ENCODE measurements at regions not wholly inside any gene's neighbourhood (a gene's known extent, or its start where the extent isn't known, plus 50 kb on each side); places are given as distances from the start of the nearest gene placed in this dataset.

GRCh38 chr14:54241517-54241916 is 155.3 kb upstream of the CDKN3 start:
- Histone ChIP-seq H3K4me1 (ENCODE audit: control insufficient read depth in 1 of 2, insufficient read depth in 2 of 2, low read length in 2 of 2) (no peaks in the 10 kb centered on the region), H3K4me2 (replicated peaks; ENCODE audit: extremely low read depth, low read length, poor library complexity, severe bottlenecking) (no peak overlapping the region), H2AFZ (ENCODE audit: insufficient read depth, low read depth, low read length, poor library complexity, severe bottlenecking) (no peak overlapping the region), H3K27me3 (ENCODE audit: control insufficient read depth in 2 of 2, insufficient read depth in 2 of 2, low read length in 2 of 2) (no peaks in the 10 kb centered on the region), H3K9me3 (replicated peaks in 1 of 2; ENCODE audit: control insufficient read depth in 1 of 2, insufficient read depth in 1 of 2, low read length in 2 of 2) (no peaks in the 10 kb centered on the region), H3K4me3 (replicated peaks in 1 of 3; ENCODE audit: low read depth in 2 of 3, low read length in 3 of 3) (no peak overlapping the region), H3K9ac (ENCODE audit: insufficient read depth, low read length, poor library complexity, severe bottlenecking) (no peak overlapping the region), H3K79me2 (ENCODE audit: insufficient read depth, low read length) (no peaks in the 10 kb centered on the region), H3K36me3 (replicated peaks in 1 of 2; ENCODE audit: control insufficient read depth in 1 of 2, insufficient read depth in 2 of 2, low read length in 2 of 2) (no peaks in the 10 kb centered on the region), H4K20me1 (ENCODE audit: insufficient read depth, low read length) (no peaks in the 10 kb centered on the region), H3K27ac (ENCODE audit: low read depth in 1 of 2, low read length in 2 of 2) (no peak overlapping the region)
- no peak for TF ChIP-seq CTCF (IDR thresholded peaks at IDR 0.05)
- H3K27ac Mint-ChIP-seq: no peak overlapping the region
- H3K27me3 Mint-ChIP-seq (ENCODE audit: low read depth in 3 of 3): peaks cover 0 to 2% (median 1%) of the 10 kb centered on the region in 3 donors
- no peak for DNase-seq
- no peaks in the 10 kb centered on the region for H3K36me3 Mint-ChIP-seq
- intact Hi-C loops (cut with micrococcal nuclease): no loop called here
- no peak overlapping the region for H3K4me3 Mint-ChIP-seq
- peaks cover 0 to 3% (median 2%) of the 10 kb centered on the region in 7 donors for H3K9me3 Mint-ChIP-seq
- 70% methylated on average over 3 of the region's 3 CpGs for WGBS (ENCODE audit: insufficient coverage)
- no peaks in the 10 kb centered on the region for H3K4me1 Mint-ChIP-seq

GRCh38 chr14:54251356-54251755 is 145.5 kb upstream of the CDKN3 start:
- Mint-ChIP-seq H3K27me3 (ENCODE audit: low read depth in 3 of 3) (peaks cover 3 to 8% (median 4%) of the 10 kb centered on the region in 3 donors), H3K36me3 (no peaks in the 10 kb centered on the region), H3K27ac (no peak overlapping the region), H3K4me3 (no peak overlapping the region), H3K9me3 (peaks cover 0 to 11% (median 1%) of the 10 kb centered on the region in 7 donors), H3K4me1 (no peaks in the 10 kb centered on the region)
- no peaks in the 10 kb centered on the region for H4K20me1 ChIP-seq (ENCODE audit: insufficient read depth, low read length)
- no peak overlapping the region for H2AFZ ChIP-seq (ENCODE audit: insufficient read depth, low read depth, low read length, poor library complexity, severe bottlenecking)
- no peaks in the 10 kb centered on the region for H3K27me3 ChIP-seq (ENCODE audit: control insufficient read depth in 2 of 2, insufficient read depth in 2 of 2, low read length in 2 of 2)
- H3K9me3 ChIP-seq (replicated peaks in 1 of 2; ENCODE audit: control insufficient read depth in 1 of 2, insufficient read depth in 1 of 2, low read length in 2 of 2): no peaks in the 10 kb centered on the region
- 85% methylated on average over 3 of the region's 4 CpGs for WGBS (ENCODE audit: insufficient coverage)
- no peak for DNase-seq
- H3K9ac ChIP-seq (ENCODE audit: insufficient read depth, low read length, poor library complexity, severe bottlenecking): no peak overlapping the region
- no peaks in the 10 kb centered on the region for H3K36me3 ChIP-seq (replicated peaks in 1 of 2; ENCODE audit: control insufficient read depth in 1 of 2, insufficient read depth in 2 of 2, low read length in 2 of 2)
- H3K4me2 ChIP-seq (replicated peaks; ENCODE audit: extremely low read depth, low read length, poor library complexity, severe bottlenecking): no peak overlapping the region
- intact Hi-C loops (cut with micrococcal nuclease): no loop called here
- no peaks in the 10 kb centered on the region for H3K4me1 ChIP-seq (ENCODE audit: control insufficient read depth in 1 of 2, insufficient read depth in 2 of 2, low read length in 2 of 2)
- H3K4me3 ChIP-seq (replicated peaks in 1 of 3; ENCODE audit: low read depth in 2 of 3, low read length in 3 of 3): no peak overlapping the region
- H3K79me2 ChIP-seq (ENCODE audit: insufficient read depth, low read length): no peaks in the 10 kb centered on the region
- no peak for TF ChIP-seq CTCF (IDR thresholded peaks at IDR 0.05)
- no peak overlapping the region for H3K27ac ChIP-seq (ENCODE audit: low read depth in 1 of 2, low read length in 2 of 2)

Measured in CD14-positive monocyte (primary cell).